T-helper 2 cell treated with Interferon-gamma antibody and Interleukin-4, amounts not matched to agents 100 ng/mL and 5 ng/mL, for 36 hours (primary cell): ENCODE measurements at regions not wholly inside any gene's neighbourhood (a gene's known extent, or its start where the extent isn't known, plus 50 kb on each side); places are given as distances from the start of the nearest gene placed in this dataset.

Source experiments
- intact Hi-C: fragments of 100-400 bp; cut with micrococcal nuclease; formaldehyde crosslinking; loops from one replicate; pipeline ENCODE4 v1.15.1; 2023

DNA sequence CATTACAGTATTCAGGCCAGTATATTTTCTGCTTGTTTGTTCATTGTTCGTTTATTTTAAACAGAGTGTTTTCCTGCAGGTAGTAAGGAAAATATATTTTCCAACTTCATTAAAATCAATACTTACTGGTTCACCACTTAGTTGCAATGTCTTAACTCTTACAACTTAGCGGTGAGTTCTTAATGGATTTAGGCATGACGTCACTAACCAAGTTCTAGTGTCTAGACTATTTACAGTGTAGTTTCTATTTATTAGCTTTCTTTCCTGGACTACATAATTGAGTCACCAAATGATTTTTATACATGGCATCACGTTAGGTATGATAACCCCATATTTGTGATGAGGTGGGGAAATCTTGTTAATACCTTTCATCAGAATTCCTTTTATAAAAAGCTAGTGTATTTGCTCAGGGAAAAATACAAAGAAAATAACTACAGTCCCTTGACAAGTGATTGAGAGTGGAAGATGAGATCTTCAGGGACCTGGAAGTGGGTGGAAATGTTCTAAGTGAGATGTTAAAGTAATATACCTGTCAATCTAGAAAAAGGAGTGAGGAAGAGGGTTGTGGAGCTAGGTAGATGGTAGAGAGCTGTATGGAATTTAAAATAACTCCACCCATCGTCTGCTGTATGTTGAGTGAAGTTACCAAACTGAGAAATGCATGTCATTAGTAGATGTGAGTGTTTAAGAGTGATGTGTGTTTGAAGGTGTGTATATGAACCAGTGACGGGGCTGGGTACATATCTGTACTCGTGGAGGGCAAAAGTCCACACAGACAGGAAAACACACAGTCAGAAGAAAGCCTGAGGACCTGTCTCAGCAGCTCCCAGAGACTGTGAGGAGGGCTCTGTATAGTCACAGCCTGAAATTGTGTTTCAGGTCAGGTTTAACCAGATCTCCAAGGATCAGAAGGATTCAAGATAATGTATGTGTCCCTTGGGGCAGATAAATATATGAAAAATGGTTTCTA lies 197.6 kb upstream of the ADAMTS5 start:
- intact Hi-C loops: no loop called here

DNA sequence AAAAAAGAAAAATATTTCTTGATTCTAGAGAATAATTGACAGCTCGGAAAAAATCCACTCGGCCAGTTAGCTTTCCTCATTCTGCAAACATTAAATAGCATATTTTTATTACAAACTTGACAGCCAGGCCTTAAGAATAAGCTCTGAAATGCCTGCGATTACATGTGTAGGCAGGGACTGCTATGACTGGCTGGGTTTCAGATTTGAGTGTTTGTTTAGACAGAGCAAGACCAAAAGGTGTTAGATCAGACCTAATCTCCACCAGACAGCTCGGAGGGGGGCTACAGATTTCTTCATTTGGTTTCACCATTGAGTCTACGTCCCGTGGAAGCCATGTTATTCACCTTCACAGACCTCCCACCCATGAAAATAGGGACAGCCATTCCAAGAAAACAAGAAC lies 192.1 kb upstream of the ADAMTS5 start:
- intact Hi-C loops: no loop called here

DNA sequence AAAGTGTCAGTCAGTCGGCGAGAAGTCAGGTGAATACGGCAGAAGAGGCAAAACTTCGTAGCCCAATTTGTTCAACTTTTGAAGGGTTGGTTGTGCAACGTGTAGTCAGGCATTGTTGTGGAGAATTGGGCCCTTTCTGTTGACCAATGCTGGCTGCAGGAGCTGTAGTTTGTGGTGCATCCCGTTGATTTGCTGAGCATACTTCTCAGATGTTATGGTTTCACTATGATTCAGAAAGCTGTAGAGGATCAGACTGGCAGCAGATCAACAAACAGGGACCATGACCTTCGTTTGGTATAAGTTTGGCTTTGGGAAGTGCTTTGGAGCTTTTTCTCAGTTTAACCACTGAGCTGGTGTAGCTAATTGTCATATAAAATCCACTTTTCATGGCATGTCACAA lies 190.2 kb upstream of the ADAMTS5 start:
- intact Hi-C loops: no loop called here

DNA sequence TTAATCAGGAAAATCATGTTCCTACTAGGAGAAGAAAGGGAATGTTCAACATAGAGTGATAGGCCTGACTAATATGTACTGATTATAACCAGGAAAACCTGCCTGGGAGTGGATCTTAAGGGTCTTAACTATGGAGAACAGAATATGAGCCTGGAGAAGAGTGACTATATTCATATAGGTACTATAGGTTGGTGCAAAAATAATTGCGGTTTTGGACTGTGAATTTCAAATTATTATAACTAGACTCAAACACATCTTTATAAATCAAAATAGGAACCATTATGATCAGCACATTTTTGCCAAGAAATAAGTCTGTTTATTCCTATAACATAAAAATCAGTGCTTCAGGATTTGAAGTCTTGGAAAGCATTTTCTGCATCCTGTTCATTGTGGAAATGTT lies 189.8 kb upstream of the ADAMTS5 start:
- intact Hi-C loops: no loop called here

DNA sequence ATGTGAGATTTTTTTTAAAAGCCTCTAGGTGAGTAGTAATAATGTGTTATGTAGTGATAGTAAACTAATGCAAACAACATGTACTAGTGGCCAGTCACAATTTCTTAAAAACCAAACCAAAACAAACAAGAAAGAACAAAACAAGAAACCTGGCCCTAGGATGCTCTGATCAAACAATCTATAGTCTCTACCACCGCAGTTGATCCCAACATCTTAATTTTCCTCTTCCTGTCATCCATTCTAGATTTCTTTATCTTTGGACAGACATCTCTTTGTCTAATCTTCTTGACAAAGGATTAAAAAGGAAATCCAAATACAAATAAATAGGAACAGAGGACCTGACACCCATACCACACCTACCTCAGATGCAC lies 188.2 kb upstream of the ADAMTS5 start:
- intact Hi-C loops: no loop called here

DNA sequence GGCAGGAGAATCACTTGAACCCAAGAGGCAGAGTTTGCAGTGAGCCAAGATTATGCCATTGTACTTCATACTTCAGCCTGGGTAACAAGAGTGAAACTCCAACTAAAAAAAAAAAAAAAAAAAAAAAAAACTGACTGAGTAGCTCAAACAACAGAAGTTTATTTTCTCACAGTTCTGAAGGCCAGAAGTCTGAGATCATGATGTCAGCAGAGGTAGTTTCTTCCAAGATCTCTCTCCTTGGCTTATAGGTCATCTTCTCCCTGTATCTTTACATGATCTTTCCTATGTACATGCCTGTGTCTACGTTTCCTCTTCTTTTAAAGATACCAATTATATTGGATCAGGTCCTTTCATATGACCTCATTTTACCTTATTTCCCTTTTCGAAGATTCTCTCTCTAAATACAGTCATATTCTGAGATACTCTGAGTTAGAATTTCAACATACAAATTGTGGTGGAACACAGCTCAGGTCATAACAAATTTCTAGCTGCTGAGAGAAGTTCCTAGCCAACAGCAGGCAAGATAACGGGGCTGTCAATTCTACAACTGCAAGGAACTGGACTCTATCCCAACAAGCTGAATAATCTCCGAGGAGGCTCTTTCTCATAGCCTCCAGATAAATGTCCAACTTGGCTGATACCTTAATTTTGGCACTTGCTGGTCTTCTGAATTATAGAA lies 187.7 kb upstream of the ADAMTS5 start:
- intact Hi-C loops: no loop called here

DNA sequence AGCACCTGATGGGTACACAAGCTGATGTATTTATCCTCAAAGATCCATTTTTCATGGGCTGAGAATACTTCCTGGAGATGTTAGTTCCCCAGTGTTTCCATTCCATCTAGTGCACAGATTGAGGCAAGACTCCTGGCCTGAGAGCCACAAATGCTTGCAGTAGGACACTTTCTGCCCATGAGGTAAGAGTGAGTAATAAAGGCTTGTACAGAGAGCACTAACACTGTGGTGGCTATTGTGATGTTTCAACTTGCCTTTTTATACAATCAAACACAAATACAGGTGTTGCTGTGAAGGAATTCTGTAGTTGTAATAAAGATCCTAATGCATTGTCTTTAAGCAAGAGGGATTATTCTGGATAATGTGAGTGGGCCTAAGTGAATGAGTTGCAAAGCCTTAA lies 186.1 kb upstream of the ADAMTS5 start:
- intact Hi-C loops: no loop called here

DNA sequence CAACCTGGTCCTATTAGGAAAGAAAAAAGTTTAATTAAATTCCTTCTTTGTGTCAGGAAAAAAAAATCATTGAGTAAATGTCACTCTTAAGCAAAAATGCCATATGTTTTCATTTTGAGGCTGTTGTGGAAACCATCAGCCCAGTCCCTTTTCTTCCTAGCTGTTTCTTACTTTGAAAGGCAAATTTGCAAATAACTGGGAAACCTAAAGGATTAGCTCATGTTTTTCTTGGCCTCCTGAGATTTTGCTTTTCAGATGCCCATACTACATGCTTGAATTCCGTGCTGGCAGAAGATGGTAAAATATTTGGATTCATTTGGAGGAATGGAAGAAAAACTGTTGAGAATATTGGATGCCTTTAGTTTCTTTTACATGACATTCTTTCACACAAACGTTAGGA lies 182.1 kb upstream of the ADAMTS5 start:
- intact Hi-C loops: no loop called here

DNA sequence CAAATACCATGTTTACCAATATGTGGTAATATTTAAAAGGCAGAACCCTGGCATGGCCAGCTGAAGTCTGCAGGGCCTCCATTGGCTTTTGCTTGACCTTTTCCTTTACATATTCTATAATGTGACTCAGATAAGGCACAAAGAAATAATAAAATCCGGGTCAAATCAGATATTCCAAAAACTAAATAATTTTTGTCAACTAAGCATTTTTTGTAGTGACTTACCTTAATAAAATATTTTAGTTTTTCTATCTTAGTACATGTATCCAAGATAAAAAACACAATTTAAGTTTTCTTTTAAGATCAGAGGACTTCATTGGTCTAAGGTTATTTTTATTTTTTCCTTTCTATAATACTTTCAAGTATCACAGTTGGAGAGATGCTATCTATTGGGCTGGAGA lies 179.4 kb upstream of the ADAMTS5 start:
- intact Hi-C loops: no loop called here

DNA sequence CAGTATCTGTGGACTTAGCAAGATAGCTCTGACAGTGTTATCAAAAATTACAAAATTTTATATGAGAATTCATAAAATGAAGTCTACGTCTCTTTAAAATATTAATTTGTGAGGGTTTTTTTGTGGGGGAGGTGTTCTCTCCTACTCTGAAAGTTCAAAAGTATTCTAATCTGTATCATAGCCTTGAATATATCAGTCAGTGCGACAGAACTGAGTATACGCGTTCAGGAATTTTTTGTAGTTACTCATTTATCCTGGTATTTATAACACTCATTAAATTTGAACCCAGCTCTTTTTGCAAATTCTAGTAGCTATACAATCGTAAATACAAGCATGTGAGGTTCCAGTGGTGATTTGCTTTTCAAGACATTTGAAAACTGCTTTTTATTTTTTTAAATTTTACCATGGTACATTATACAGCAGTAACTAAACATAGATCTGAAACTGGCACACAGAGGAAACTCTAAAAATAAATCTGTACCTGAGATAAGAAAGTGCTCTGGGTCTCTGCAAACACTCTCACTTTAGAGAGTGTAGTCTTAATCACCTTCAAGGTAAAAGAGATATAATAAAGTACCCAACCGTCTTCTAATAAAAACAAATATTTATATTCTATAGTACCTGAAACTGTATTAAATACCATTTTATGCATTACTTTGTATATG lies 178.4 kb upstream of the ADAMTS5 start:
- intact Hi-C loops: no loop called here

DNA sequence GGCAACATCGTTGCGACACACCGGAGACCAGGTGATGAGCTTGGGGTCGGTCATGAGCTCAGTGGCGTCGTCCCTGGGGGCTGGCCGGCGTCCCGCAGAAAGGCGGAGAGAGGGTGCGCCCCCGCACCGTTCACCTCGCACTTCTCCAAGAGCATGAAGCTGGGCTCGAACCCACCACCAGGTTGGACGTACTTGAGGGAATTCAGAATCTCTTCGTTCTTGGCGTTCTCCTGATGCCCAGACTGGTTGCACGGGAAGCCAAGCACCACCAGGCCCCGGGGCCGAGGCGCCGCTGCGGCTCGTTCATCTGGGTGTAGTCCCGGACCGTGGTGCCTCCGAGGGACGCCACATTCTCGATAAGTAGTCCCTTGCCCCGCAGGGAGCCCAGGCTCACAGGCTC lies 176.6 kb upstream of the ADAMTS5 start:
- intact Hi-C loops: no loop called here

DNA sequence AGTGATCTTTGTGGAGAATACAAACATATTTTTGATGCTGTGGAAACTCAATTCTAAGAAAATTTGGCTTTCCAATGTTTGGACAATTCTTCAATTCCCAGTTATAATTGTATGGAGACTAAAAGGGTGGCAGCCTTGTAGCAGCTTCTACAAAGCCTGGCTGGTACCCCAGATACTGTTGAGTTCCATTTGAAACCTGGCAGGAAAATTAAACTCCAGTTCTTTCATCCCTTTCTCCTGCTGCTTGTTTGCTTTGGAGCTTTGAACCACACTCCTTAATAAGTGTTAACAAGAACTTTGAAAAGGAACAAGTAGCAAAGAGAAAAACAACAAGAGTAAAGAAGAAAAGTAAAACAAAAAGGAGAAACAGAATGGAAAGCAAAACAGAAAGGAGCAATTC lies 172.6 kb upstream of the ADAMTS5 start:
- intact Hi-C loops: no loop called here

DNA sequence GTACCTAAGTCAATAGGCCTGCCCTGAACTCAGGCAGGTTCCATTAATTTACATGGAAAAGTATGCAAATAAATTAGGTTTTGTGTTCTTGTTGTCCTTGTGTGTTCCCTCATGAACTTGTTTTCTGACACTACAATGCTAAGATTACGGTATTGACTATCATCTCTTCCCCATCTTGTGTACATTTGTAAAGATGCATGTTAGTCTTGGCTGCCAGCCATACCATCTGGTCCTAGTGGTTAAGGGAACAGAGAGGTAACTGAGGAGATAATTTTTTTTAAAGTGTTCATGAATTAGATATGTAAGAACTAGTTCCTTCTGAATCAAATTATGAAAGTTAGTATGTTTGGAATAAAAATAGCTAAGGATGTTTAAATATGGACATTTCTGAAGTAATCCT lies 167.6 kb upstream of the ADAMTS5 start:
- intact Hi-C loops: no loop called here

DNA sequence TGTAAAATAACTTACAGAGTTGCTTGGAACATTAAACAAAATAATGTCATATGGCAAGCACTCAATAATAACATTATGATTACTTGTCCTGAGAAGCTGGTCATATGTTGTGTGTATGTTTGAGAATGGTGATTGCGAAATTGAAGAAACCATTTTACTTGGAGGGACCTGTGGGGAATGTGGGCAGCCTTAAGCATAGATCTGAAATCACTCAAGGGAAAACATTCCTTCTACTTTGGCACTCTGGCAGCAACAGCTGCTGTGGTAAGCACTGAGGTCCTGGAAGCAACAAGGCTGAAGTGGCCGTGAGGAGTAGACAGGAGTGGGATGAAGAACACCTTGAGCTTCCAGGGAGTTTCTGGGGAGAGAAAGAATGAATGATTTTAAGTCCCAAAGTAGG lies 165.4 kb upstream of the ADAMTS5 start:
- intact Hi-C loops: no loop called here

DNA sequence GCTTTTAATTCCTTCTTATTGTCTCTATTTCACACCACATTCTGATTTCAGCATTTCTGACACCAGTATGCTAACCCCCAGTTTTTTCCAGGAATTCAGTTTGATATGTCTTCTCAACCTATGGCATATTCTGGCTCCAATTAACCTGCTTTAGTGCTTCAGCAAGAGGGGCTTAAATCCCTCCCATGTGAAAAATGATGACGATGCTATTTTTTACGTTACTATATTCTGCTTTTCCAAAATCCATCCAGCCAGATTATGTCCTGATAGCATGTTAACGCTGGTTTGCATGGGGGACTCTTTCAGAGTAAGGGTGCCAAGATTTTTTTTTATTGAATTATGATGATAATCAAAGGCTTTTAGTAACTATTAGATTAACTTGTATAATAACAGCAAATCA lies 163.3 kb upstream of the ADAMTS5 start:
- intact Hi-C loops: no loop called here

DNA sequence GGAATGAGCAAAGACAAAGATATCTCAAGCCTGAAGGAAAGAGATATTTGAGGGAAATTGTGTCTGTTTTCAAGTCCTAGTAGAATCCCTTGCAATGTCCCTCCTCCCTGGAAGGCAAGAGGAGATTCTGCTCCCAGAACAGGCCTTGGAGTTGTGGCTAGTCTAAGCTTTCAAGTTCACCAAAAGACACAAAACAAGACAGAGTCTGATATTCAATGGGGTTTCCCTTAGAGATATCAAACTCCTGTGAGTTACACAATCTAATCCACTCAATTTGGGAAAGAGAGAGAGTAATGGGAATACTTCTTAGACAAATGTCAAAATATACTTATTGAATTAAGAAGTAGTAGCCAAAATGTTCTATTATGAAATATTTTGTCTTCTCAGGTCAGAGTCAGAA lies 162.8 kb upstream of the ADAMTS5 start:
- intact Hi-C loops: no loop called here

DNA sequence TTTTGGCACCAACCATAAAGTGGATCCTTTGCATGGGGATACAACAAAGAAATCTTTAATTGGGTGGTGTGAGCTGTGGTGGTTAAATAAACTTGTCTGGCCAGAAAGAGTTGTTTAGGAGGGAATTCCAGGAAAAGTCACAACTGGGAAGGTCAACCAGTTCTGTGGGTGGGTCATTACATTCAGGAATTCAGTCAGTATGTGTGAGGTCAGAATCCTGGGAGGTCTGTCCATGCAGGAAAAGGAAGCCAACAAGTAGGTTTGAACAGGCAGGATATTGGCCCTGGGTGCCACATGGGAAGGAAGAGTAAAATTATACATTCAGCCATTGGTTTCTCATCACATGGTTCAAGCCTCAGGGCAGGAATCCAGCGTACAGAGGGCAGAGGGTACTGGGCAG lies 162.3 kb upstream of the ADAMTS5 start:
- intact Hi-C loops: no loop called here

DNA sequence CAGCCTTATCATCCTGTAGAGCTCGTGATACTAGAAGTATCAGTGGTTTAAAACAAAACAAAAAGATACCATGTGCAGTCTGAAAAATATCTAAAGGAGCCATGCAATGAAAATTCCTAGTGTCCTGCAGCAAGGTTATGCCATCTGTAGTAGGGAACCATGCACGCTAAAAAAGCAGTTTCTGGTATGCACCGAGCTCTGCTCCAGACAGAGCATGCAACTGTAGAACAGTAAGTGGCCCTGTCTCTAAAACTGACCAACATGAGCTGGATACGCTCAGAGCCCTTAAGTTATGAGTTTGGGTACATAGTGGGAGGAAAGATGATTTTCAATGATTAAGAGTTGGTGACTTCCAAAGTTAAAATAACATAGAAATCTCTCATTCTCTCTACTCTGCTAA lies 159.3 kb upstream of the ADAMTS5 start:
- intact Hi-C loops: no loop called here

DNA sequence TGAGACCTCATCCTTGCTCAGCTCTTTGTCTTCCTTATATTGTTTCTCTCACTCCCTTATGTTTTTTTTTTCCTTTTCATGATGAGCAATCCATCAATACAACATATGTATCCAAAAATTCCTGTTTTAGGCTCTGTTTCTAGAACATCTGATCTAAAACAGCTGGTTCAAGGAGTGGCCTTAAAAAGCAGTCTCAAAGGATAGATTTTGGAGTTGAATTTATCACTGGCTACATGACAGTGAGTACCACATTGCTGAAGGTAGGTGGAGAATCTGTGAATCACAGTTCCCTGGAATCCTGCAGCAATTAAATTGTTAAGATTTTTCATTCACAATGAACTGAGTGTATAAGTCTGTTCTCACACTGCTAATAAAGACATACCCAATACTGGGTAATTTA lies 155.8 kb upstream of the ADAMTS5 start:
- intact Hi-C loops: no loop called here

DNA sequence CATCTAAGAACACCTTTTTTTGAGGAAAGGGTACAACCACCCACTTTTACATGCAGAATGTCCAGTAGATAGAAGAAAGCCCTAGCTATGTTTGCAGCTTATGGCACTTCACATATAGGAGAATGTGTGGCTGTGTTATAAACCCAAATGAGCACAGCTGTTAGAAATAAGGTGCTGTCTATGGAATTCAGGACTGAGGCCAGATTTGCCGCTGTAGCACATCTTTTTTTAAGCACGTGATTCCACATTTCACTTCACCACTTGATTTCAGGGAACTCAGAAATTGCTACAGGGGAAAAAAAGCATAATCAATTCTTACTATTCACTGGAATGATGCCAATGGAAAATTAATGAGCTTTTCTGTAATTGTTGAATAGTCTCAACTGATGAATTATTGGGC lies 147.2 kb upstream of the ADAMTS5 start:
- intact Hi-C loops: no loop called here

DNA sequence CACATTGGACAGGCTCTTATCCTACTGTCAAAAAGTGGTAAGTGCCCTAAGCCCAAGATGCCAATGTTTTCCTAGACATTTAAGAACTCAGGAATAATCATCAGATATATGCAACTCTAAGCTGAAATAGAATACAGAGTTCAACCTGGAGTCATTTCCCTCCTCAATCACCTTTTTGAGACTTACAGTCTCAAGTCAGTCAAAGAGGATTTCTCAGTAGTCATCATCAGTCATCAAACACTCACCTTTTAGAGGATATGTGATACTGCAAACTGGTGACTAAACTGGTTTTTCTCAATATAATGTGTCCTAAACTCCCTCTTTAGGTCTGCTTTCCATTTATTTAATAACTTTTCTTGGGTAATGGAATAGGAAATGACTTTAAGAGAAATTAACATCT lies 145.3 kb upstream of the ADAMTS5 start:
- intact Hi-C loops: no loop called here

DNA sequence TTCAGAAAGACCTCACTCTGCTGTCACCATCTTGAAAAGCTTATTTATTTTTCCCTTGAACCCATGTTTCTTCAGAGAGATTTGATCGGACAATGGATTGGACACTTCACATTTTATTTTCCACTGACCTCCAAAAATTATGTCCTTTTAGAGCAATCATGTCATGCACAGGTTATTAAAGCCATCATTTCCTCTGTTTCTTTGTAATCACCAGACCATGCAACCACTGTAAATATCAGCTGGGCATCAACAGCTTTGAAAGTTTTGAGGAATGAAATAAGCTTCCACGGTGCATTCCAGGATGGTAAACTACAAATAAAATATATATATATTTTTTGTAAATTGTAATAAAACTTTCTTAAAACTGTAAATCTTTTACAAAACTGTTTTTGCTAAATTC lies 144.1 kb upstream of the ADAMTS5 start:
- intact Hi-C loops: no loop called here
